NB4 (cell line): ENCODE measurements at regions not wholly inside any gene's neighbourhood (a gene's known extent, or its start where the extent isn't known, plus 50 kb on each side); places are given as distances from the start of the nearest gene placed in this dataset.

Experiments
- MYC ChIP-seq: IDR thresholded peaks from 2 replicates; pipeline ENCODE4 v1.6.1; 2011; ENCODE audit warnings: low read depth, low read length
- POLR2A ChIP-seq: IDR thresholded peaks from 2 replicates; pipeline ENCODE4 v1.6.1; 2011; ENCODE audit warnings: mild to moderate bottlenecking; ENCODE audit not compliant: insufficient read length; ENCODE audit errors: extremely low read depth
- TF ChIP-seq, protein P1 (sequence below): IDR thresholded peaks from one replicate; pipeline ENCODE4 v1.5.1; 2012; ENCODE audit warnings: low read depth, low read length

GRCh38 chr4:148834804-148835631 is 392.8 kb upstream of the NR3C2 start:
- TF ChIP-seq, protein P1, sequence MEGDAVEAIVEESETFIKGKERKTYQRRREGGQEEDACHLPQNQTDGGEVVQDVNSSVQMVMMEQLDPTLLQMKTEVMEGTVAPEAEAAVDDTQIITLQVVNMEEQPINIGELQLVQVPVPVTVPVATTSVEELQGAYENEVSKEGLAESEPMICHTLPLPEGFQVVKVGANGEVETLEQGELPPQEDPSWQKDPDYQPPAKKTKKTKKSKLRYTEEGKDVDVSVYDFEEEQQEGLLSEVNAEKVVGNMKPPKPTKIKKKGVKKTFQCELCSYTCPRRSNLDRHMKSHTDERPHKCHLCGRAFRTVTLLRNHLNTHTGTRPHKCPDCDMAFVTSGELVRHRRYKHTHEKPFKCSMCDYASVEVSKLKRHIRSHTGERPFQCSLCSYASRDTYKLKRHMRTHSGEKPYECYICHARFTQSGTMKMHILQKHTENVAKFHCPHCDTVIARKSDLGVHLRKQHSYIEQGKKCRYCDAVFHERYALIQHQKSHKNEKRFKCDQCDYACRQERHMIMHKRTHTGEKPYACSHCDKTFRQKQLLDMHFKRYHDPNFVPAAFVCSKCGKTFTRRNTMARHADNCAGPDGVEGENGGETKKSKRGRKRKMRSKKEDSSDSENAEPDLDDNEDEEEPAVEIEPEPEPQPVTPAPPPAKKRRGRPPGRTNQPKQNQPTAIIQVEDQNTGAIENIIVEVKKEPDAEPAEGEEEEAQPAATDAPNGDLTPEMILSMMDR = no peak
- TF ChIP-seq POLR2A (no peak), MYC (no peak)
